Stimulated activated effector memory CD8-positive, alpha-beta T cell treated with anti-CD3 and anti-CD28 coated beads, Interleukin-12 subunit alpha, Interleukin-12 subunit beta, amount 100 ng/mL, for 72 hours (primary cell): ENCODE measurements at regions not wholly inside any gene's neighbourhood (a gene's known extent, or its start where the extent isn't known, plus 50 kb on each side); places are given as distances from the start of the nearest gene placed in this dataset.
A peak's percentile ranks its signal among the peaks of the same experiment; 100 is the strongest.

ENCODE experiments used
- ATAC-seq: fragments of 150-1000 bp; cut with Tn5 transposase; 2 replicates; pipeline ENCODE4 v1.10.0; 2021
- DNase-seq, 2 donors: peaks; one replicate each; pipeline ENCODE4 v3.0.0; 2021 to 2022; ENCODE audit warnings: low spot score in 2 of 2
- H3K27ac Mint-ChIP-seq: one replicate; pipeline ENCODE4 v1.8.0; 2022; ENCODE audit warnings: mild to moderate bottlenecking, mixed read lengths
- H3K36me3 Mint-ChIP-seq: one replicate; pipeline ENCODE4 v1.8.0; 2022; ENCODE audit warnings: mild to moderate bottlenecking, mixed read lengths
- H3K4me1 Mint-ChIP-seq: one replicate; pipeline ENCODE4 v1.8.0; 2022; ENCODE audit warnings: mixed read lengths
- H3K4me3 Mint-ChIP-seq: one replicate; pipeline ENCODE4 v1.8.0; 2022; ENCODE audit warnings: mild to moderate bottlenecking, mixed read lengths
- H3K9me3 Mint-ChIP-seq: one replicate; pipeline ENCODE4 v1.8.0; 2022; ENCODE audit warnings: mixed read lengths

DNA sequence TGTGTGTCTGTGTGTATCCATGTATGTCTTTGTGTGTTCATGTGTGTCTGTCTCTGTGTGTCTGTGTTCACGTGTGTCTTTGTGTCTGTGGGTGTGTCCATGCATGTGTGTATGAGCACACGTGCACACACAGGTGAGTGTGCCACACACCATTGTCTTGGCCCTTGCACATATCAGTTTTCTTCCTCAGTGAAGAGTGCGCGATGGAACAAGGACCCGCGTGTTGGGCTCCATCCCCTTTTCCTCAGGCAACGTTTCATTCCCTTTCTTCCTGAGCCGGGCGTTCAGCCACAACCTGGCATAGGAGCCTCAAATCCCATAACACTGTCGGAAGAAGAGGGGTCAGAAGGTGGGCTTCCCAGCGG, 74.3 kb downstream of the PTGR3 start:
- no peak for DNase-seq

GRCh38 chr18:75133721-75134610, 75.0 kb downstream of the PTGR3 start:
- no peaks in the 10 kb centered on the region for H3K36me3 Mint-ChIP-seq
- DNase-seq, result no peak
- H3K4me3 Mint-ChIP-seq, result no peak overlapping the region
- no peak overlapping the region for H3K27ac Mint-ChIP-seq
- no peaks in the 10 kb centered on the region for H3K4me1 Mint-ChIP-seq
- peak; percentile 28 for ATAC-seq
- H3K9me3 Mint-ChIP-seq, result no peaks in the 10 kb centered on the region

More for the DNA sequence above, 74.3 kb downstream of the PTGR3 start:
- Mint-ChIP-seq H3K4me3 (no peak overlapping the region), H3K27ac (no peak overlapping the region), H3K36me3 (no peaks in the 10 kb centered on the region), H3K9me3 (no peaks in the 10 kb centered on the region), H3K4me1 (no peaks in the 10 kb centered on the region)
- no peak for ATAC-seq

- no peaks in the 10 kb centered on the region for H3K36me3 Mint-ChIP-seq
- DNase-seq (no peak), ATAC-seq (no peak)
- no peaks in the 10 kb centered on the region for H3K4me1 Mint-ChIP-seq
- H3K4me3 Mint-ChIP-seq, result no peak overlapping the region
- H3K27ac Mint-ChIP-seq, result no peak overlapping the region
- no peaks in the 10 kb centered on the region for H3K9me3 Mint-ChIP-seq
Observed at GRCh38 chr18:75132931-75133525, 75.9 kb downstream of the PTGR3 start.

GRCh38 chr18:75132098-75132870, 76.7 kb downstream of the PTGR3 start:
- no peaks in the 10 kb centered on the region for H3K4me1 Mint-ChIP-seq
- ATAC-seq, result no peak
- H3K27ac Mint-ChIP-seq, result no peak overlapping the region
- no peak for DNase-seq
- H3K36me3 Mint-ChIP-seq, result no peaks in the 10 kb centered on the region
- no peak overlapping the region for H3K4me3 Mint-ChIP-seq
- H3K9me3 Mint-ChIP-seq, result no peaks in the 10 kb centered on the region

GRCh38 chr18:75131381-75132000, 77.4 kb downstream of the PTGR3 start:
- no peak for ATAC-seq

DNA sequence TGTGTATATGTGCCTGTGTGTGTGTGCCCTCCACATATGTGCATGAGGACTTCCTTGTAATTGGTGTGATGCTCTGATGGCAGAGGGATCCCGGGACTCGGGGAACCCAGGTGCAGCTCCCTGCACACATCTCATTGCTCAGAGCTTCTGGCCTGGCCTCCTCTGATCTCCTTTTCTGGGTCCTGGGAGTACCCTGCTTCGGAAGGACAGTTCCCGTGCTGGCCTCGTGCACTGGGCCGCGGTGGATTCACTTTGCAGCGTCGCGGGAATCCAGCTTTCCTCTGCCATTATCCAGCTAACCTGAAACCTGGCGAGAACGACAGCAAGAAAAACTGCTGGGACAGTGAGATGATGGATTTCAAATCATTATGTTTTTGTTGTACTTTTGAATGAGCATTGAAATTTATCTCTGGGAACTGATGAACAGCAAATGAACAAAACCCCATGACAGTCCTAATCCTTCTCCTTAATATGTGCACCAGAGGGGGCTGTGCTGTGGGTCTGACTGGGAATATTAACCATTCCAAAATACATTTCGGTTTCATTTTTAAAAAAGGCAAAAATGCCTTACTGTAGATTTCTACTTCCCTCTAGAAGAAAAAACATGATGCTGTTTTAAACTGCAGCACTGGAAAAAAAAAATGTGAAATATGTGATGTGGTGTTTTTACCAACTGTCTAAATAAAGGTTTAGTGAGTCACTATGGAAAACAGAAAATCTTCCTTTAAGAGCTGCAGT, 78.2 kb downstream of the PTGR3 start:
- Mint-ChIP-seq H3K27ac (no peak overlapping the region), H3K9me3 (no peaks in the 10 kb centered on the region), H3K4me1 (peaks cover 12% of the 10 kb centered on the region), H3K36me3 (no peaks in the 10 kb centered on the region), H3K4me3 (no peak overlapping the region)
- no peak for ATAC-seq
- no peak for DNase-seq

More at GRCh38 chr18:75131381-75132000, 77.4 kb downstream of the PTGR3 start:
- Mint-ChIP-seq H3K4me1 (peaks cover 5% of the 10 kb centered on the region), H3K4me3 (no peak overlapping the region), H3K36me3 (no peaks in the 10 kb centered on the region), H3K9me3 (no peaks in the 10 kb centered on the region), H3K27ac (no peak overlapping the region)
- no peak for DNase-seq

DNA sequence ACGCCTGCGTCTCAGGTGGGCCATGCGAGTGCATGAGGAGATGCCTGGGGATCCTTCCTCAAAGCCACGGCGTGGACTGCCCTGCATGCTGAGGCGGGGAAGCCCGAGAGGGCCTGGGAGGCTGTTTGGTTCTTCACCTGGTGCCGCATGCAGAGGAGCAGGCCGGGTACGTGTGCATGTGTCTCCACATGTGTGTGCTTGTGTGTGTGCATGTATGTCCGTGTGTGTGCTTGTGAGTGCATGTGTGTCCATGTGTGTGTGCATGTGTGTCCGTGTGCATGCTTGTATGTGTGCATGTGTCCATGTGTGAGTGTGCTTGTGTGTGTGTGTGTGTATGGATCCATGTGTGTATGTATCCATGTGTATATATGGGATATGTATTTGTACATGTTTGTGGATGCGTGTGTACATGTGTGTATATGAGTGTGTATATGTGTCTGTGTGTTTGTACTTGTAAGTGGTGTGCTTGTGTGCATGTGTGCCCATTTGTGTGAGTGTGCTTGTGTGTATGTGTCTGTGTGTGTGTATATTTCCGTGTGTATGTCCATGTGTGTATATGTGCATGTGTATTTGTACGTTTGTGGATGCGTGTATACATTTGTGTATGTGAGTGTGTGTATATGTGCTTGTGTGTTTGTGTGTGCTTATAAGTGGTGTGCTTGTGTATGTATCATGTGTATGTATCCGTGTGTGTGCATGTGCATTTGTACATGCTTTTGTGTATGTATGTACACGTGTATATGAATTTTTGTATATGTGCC, 79.0 kb downstream of the PTGR3 start:
- ATAC-seq (no peak), DNase-seq (no peak)
- Mint-ChIP-seq H3K4me3 (no peak overlapping the region), H3K27ac (no peak overlapping the region), H3K4me1 (peaks cover 12% of the 10 kb centered on the region), H3K36me3 (no peaks in the 10 kb centered on the region), H3K9me3 (no peaks in the 10 kb centered on the region)

DNA sequence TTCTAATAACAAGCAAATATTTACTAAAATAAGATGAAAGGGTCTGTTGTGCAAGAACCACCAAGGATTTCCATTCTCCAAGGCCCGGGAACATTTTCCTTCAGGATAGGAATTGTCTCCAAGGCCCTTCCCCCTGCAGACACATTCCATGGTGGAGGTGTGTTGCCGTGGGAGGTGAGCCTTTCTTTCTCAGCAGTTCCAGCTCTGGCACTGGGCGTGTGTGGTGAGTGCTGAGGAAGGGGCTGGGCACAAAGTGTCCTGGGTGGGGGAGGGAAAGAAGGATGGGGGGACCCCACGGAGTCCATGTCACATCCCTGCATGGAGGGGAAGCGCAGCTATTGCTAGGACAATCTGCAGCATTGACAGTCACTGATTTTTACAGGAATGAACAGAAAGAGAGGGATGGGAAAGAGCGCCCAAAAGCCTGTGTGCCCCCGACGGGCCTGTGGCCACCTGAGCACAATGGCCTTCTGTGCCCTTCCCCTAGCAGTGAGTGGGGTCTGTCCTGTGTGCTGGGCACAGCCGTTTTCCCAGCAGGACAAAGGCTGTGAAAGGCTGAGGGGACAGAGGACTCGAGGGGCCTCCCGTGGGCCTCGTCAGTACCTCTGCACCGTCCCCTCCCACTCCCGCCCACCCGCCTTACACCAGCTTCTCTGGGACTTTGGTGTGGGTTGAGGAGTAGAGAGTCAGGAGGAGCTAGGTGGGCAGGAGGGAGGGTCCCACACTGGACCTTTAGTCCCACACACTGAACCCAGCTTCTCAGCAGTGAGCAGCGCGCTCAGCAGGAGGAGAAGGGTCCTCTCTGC, 79.8 kb downstream of the PTGR3 start:
- no peaks in the 10 kb centered on the region for H3K9me3 Mint-ChIP-seq
- H3K4me3 Mint-ChIP-seq, result no peak overlapping the region
- no peak for DNase-seq
- peaks cover 18% of the 10 kb centered on the region for H3K4me1 Mint-ChIP-seq
- no peak for ATAC-seq
- no peak overlapping the region for H3K27ac Mint-ChIP-seq
- no peaks in the 10 kb centered on the region for H3K36me3 Mint-ChIP-seq

DNA sequence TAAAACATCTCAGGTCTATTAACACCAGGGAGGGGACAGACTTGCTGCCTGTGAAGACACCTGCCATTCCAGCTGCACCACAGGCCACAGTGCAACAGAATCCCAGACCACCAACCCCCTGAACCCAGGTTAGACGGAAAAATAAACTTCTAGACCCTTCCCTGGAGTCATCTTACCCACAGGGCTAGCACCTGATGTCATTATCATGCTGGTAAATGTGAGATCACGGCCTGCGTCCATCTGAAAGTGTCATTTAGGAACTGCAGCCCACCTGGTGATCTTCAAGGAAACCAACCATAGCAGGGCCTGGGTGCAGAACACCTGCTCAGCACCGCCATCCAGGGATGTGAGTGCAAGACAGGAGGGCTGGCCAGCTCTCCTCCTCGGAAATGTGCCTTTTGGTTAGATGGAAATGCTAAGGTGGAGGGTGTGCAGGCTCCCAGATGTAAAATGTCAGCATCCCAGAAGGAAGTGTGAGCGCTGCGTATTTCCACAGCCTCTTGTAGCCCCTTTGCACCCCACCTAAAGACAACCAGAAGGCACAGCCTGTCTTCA, 80.8 kb downstream of the PTGR3 start:
- no peaks in the 10 kb centered on the region for H3K36me3 Mint-ChIP-seq
- H3K27ac Mint-ChIP-seq, result no peak overlapping the region

GRCh38 chr18:75127143-75128021, 81.6 kb downstream of the PTGR3 start:
- Mint-ChIP-seq H3K9me3 (no peaks in the 10 kb centered on the region), H3K4me1 (peaks cover 18% of the 10 kb centered on the region), H3K4me3 (no peak overlapping the region), H3K36me3 (no peaks in the 10 kb centered on the region), H3K27ac (no peak overlapping the region)
- DNase-seq (no peak), ATAC-seq (no peak)

More for the DNA sequence above, 80.8 kb downstream of the PTGR3 start:
- peaks cover 18% of the 10 kb centered on the region for H3K4me1 Mint-ChIP-seq
- no peaks in the 10 kb centered on the region for H3K9me3 Mint-ChIP-seq
- no peak overlapping the region for H3K4me3 Mint-ChIP-seq
- DNase-seq, result no peak
- no peak for ATAC-seq

DNA sequence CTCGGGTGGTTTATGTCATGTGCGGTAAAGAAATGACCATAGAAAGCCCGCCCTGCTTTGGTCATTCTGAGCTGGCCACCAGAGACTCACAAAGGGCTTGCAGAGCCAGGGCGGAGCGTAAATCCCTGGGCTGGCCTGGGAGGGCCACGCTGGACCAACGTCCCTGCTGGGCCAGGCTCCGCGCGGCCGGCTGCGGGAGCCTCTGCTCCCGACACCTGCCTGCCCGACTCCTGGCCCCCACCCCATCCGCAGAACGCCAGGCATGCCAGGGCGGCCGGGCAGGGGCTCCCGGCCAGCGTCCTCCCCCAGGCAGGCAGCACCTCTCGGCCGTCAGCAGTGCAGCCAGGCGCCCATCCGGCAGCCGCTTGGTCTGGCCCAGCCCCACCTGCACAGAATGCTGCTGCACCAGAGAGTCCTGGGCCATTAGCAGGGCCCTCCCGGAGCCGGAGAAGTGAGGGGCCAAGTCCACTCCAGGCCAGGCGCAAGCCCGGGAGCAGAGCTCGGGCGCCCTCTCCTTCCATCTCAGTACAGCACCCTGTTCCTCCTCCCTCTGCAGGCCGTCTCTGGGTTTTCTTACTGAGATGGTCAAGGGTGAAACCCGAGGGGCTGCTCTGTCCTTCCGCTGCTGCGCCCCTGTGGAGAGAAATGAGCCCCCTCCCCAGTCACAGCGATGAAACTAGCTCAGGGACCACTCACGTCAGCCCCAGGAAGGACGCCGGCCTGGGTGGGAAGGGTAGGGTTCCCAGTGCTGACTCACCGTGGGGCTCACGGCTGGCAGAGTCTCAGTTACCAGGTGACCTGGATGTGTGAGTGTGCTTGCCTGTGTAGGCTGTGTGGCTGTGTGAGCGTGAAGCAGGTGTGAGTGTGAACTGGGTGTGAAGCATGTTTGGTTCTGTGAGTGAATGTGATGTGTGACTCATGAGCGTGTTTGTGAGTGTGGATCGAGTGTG, 83.3 kb downstream of the PTGR3 start:
- Mint-ChIP-seq H3K27ac (no peak overlapping the region), H3K36me3 (no peaks in the 10 kb centered on the region), H3K9me3 (no peaks in the 10 kb centered on the region), H3K4me3 (no peak overlapping the region), H3K4me1 (peaks cover 19% of the 10 kb centered on the region)
- ATAC-seq (peak; percentile 33), DNase-seq (no peak)

GRCh38 chr18:75124991-75125381, 84.0 kb downstream of the PTGR3 start:
- H3K27ac Mint-ChIP-seq, result no peak overlapping the region
- DNase-seq, result no peak
- no peaks in the 10 kb centered on the region for H3K36me3 Mint-ChIP-seq
- no peak overlapping the region for H3K4me3 Mint-ChIP-seq
- no peaks in the 10 kb centered on the region for H3K9me3 Mint-ChIP-seq
- ATAC-seq, result no peak
- peaks cover 24% of the 10 kb centered on the region for H3K4me1 Mint-ChIP-seq
